Testis (tissue), 2 donors: ENCODE measurements at regions not wholly inside any gene's neighbourhood (a gene's known extent, or its start where the extent isn't known, plus 50 kb on each side); places are given as distances from the start of the nearest gene placed in this dataset.

Experiments
- DNase-seq: peaks from one replicate; pipeline ENCODE4 v3.0.0-alpha.2; 2019
- H3K27ac ChIP-seq, 2 donors: fragments of 200-600 bp; sonication (generic); one replicate each; pipeline ENCODE4 v1.5.1; 2019
- H3K27me3 ChIP-seq: fragments of 200-600 bp; sonication (generic); one replicate; pipeline ENCODE4 v1.5.1; 2019
- H3K36me3 ChIP-seq: fragments of 200-600 bp; sonication (generic); one replicate; pipeline ENCODE4 v1.5.1; 2017; ENCODE audit warnings: low read depth; ENCODE audit errors: missing control alignments
- H3K4me1 ChIP-seq: fragments of 200-600 bp; sonication (generic); one replicate; pipeline ENCODE4 v1.5.1; 2019
- H3K4me3 ChIP-seq, 2 donors: fragments of 200-600 bp; sonication (generic); one replicate each; pipeline ENCODE4 v1.5.1; 2017 to 2019
- H3K9me3 ChIP-seq: fragments of 200-600 bp; sonication (generic); one replicate; pipeline ENCODE4 v1.5.1; 2017
- CTCF ChIP-seq, 3 experiments: fragments of 450-650 bp in 2 of 3; fragments of 200-600 bp in 1 of 3; sonication (generic) in 1 of 3; IDR thresholded peaks; one replicate each; pipeline ENCODE4 v1.5.1; 2016 to 2019; ENCODE audit warnings: antibody characterized with exemption in 3 of 3, mild to moderate bottlenecking in 2 of 3, moderate library complexity in 1 of 3
- POLR2A ChIP-seq: fragments of 450-650 bp; IDR thresholded peaks from one replicate; pipeline ENCODE4 v1.6.1; 2017; ENCODE audit warnings: antibody characterized with exemption, mild to moderate bottlenecking, moderate library complexity
- WGBS, 2 donors: methylation state at CpG; one replicate each; pipeline ENCODE4 v1.1.5; 2018; 5-methylcytosine and 5-hydroxymethylcytosine counted together
- intact Hi-C: fragments of 100-400 bp; cut with DNase I; formaldehyde crosslinking; loops from one replicate; pipeline ENCODE4 v1.15.1; 2023; ENCODE audit warnings: low total_unique reads

GRCh38 chr22:26979294-26979693 is 321.9 kb downstream of the MIAT start:
- TF ChIP-seq POLR2A (no peak), CTCF (IDR thresholded peaks at IDR 0.05) (no peak)
- no peaks in the 10 kb centered on the region for H3K4me1 ChIP-seq
- H3K9me3 ChIP-seq = no peaks in the 10 kb centered on the region
- 72 to 73% methylated on average over 6 of the region's 6 CpGs for WGBS, 2 donors
- DNase-seq = no peak
- no peaks in the 10 kb centered on the region for H3K36me3 ChIP-seq
- no peak overlapping the region for H3K4me3 ChIP-seq
- intact Hi-C loops = no loop called here
- H3K27me3 ChIP-seq = no peaks in the 10 kb centered on the region
- H3K27ac ChIP-seq = no peak overlapping the region

DNA sequence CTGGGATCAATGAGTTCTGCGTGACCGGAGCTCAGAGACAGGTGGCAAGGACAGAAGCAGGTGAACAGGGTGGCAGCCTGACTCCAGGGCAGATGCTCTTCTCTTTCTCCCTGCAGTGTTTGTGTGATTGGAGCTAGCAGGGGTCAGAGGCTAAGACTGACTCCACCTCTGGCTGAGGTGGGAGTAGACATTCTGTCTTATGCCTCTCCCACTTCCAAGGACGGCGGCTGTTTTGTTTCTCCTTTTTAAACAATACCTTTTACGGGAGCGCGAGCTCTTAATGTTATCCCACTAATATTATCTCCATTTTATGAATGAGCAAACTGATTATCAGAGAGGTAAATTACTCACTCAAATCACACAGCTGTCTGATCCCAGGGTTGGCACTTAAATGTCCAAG is 323.7 kb downstream of the MIAT start:
- intact Hi-C loops = no loop called here
- Histone ChIP-seq H3K4me3 (no peak overlapping the region), H3K9me3 (no peaks in the 10 kb centered on the region), H3K36me3 (no peaks in the 10 kb centered on the region), H3K4me1 (no peaks in the 10 kb centered on the region), H3K27me3 (no peaks in the 10 kb centered on the region), H3K27ac (no peak overlapping the region)
- 83 to 86% methylated on average over 7 of the region's 7 CpGs for WGBS, 2 donors
- no peak for DNase-seq
- TF ChIP-seq CTCF (IDR thresholded peaks at IDR 0.05) (no peak), POLR2A (no peak)

DNA sequence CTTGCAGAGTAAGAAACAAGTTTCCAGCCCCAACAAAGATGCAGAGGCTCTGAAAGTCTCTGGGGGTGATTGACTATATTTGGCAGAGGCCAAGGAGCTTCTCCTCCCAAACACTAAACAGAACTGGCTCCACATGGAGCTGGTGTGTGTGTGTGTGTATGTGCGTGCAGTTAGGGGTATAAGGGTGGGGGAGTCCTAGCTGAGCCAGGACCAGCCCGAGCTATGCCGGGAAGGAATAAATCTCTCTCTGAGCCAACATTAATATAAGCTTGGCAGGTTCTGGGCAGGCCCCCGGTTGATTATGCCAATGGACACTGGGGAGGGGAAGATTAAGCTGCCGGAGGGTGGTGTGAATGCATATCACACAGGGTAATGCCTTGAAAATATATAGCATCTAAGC is 324.2 kb downstream of the MIAT start:
- no peak overlapping the region for H3K27ac ChIP-seq
- no peak overlapping the region for H3K4me3 ChIP-seq
- H3K9me3 ChIP-seq = no peaks in the 10 kb centered on the region
- no peaks in the 10 kb centered on the region for H3K27me3 ChIP-seq
- no peak for DNase-seq
- intact Hi-C loops = no loop called here
- peaks cover 2% of the 10 kb centered on the region for H3K4me1 ChIP-seq
- TF ChIP-seq CTCF (IDR thresholded peaks at IDR 0.05) = no peak
- no peak for TF ChIP-seq POLR2A
- H3K36me3 ChIP-seq = no peaks in the 10 kb centered on the region
- WGBS, 2 donors = 54 to 60% methylated on average over 5 of the region's 5 CpGs

DNA sequence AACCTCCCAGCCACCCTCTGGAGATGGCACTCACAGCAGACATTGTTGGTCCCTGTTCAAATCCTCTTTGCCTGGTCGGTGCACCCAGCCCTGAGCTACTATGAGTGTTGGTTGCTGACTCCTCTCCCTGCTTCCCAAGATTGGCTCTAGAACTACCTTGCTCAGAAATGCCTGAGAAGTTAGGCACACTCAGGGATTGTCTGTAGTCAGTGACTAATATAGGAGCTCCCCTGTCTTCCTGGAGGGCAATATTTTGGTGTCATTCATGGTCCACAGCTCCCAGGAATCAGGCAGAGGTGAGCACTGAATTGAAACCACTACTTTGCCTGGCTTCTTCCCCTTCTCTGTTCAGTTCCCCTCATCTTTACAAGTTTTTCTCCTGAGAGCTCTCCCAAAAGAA is 325.9 kb downstream of the MIAT start:
- H3K9me3 ChIP-seq = no peaks in the 10 kb centered on the region
- no peaks in the 10 kb centered on the region for H3K36me3 ChIP-seq
- H3K4me1 ChIP-seq = peaks cover 6% of the 10 kb centered on the region
- no peak for TF ChIP-seq CTCF (IDR thresholded peaks at IDR 0.05)
- no peak overlapping the region for H3K4me3 ChIP-seq
- no peak overlapping the region for H3K27ac ChIP-seq
- DNase-seq = no peak
- intact Hi-C loops = no loop called here
- H3K27me3 ChIP-seq = no peaks in the 10 kb centered on the region
- WGBS, 2 donors = 75% methylated on average over 1 of the region's 1 CpG

DNA sequence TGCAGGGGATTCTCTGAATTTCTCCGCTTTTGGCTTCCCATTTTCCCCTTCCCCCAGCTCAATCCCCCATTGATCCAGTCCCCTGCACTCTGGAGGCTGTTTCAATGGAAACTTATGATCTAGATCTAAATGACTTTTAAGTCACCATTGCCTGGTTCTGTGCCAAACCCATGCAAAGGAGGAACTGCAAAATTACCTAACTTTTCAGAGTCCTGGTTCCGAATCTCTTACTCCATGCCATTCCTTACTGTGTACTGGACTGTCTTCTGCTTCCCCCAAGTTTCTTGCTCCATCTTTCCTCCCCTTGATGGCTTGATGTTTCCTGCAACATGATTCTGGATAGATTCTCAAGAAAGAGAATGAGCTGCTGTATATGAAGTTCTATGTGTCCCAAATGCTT is 327.8 kb downstream of the MIAT start:
- no peaks in the 10 kb centered on the region for H3K9me3 ChIP-seq
- TF ChIP-seq CTCF (IDR thresholded peaks at IDR 0.05) = no peak
- no peak for TF ChIP-seq POLR2A

More for the DNA sequence above, 327.8 kb downstream of the MIAT start:
- intact Hi-C loops = no loop called here
- Histone ChIP-seq H3K4me1 (peaks cover 6% of the 10 kb centered on the region), H3K27ac (no peak overlapping the region), H3K36me3 (no peaks in the 10 kb centered on the region), H3K27me3 (no peaks in the 10 kb centered on the region), H3K4me3 (no peak overlapping the region)
- WGBS, 2 donors = 70 to 88% methylated on average over 2 of the region's 2 CpGs
- no peak for DNase-seq
